Muscle of arm (tissue), 1 donor: ENCODE measurements at regions not wholly inside any gene's neighbourhood (a gene's known extent, or its start where the extent isn't known, plus 50 kb on each side); places are given as distances from the start of the nearest gene placed in this dataset.
"Not testable (repeated sequence)": the region's sequence is repeated elsewhere in the genome, so short reads cannot be mapped to it uniquely, and the experiment has no call there.

Experiments used
- DNase-seq: peaks from one replicate; pipeline ENCODE4 v3.0.0-alpha.2; 2013

- peak; percentile 69 for DNase-seq
Observed at GRCh38 chr4:81599742-81600380, 128.2 kb upstream of the RASGEF1B start.

GRCh38 chr4:81595798-81596610 is 124.3 kb upstream of the RASGEF1B start:
- no peak for DNase-seq

- DNase-seq, result no peak
Observed at GRCh38 chr4:81595287-81595686, 123.6 kb upstream of the RASGEF1B start.

- DNase-seq, result no peak
Observed at GRCh38 chr4:81594490-81595159, 122.9 kb upstream of the RASGEF1B start.

- no peak for DNase-seq
Observed at GRCh38 chr4:81592701-81593100, 121.0 kb upstream of the RASGEF1B start.

GRCh38 chr4:81590596-81590995 is 118.9 kb upstream of the RASGEF1B start:
- no peak for DNase-seq

- DNase-seq, result no peak
Observed at GRCh38 chr4:81589262-81589661, 117.6 kb upstream of the RASGEF1B start.

GRCh38 chr4:81586706-81587105 is 115.0 kb upstream of the RASGEF1B start:
- DNase-seq, result no peak

- DNase-seq, result not testable (repeated sequence)
Observed at GRCh38 chr4:81580994-81581374, 109.3 kb upstream of the RASGEF1B start.

GRCh38 chr4:81580346-81580993 is 108.8 kb upstream of the RASGEF1B start:
- no peak for DNase-seq

GRCh38 chr4:81577392-81577791 is 105.7 kb upstream of the RASGEF1B start:
- DNase-seq, result no peak

GRCh38 chr4:81574991-81575390 is 103.3 kb upstream of the RASGEF1B start:
- DNase-seq, result no peak

GRCh38 chr4:81573840-81574239 is 102.1 kb upstream of the RASGEF1B start:
- DNase-seq, result no peak

GRCh38 chr4:81572402-81572801 is 100.7 kb upstream of the RASGEF1B start:
- DNase-seq, result no peak

- DNase-seq, result no peak
Observed at GRCh38 chr4:81571105-81571504, 99.4 kb upstream of the RASGEF1B start.

GRCh38 chr4:81566161-81566591 is 94.5 kb upstream of the RASGEF1B start:
- no peak for DNase-seq

- DNase-seq, result peak; percentile 81
Observed at GRCh38 chr4:81565142-81565870, 93.6 kb upstream of the RASGEF1B start.

GRCh38 chr4:81564025-81564424 is 92.3 kb upstream of the RASGEF1B start:
- DNase-seq, result no peak

- DNase-seq, result no peak
Observed at GRCh38 chr4:81562093-81562492, 90.4 kb upstream of the RASGEF1B start.

GRCh38 chr4:81557306-81557705 is 85.6 kb upstream of the RASGEF1B start:
- DNase-seq, result no peak

- DNase-seq, result no peak
Observed at GRCh38 chr4:81555489-81555888, 83.8 kb upstream of the RASGEF1B start.

GRCh38 chr4:81552086-81552485 is 80.4 kb upstream of the RASGEF1B start:
- no peak for DNase-seq
